ENCODE measurements at regions not wholly inside any gene's neighbourhood (a gene's known extent, or its start where the extent isn't known, plus 50 kb on each side); places are given as distances from the start of the nearest gene placed in this dataset.
"Not testable (repeated sequence)": the region's sequence is repeated elsewhere in the genome, so short reads cannot be mapped to it uniquely, and the experiment has no call there.

- no peak for DNase-seq (ENCODE audit: low read depth, low spot score)
- ChIA-PET CTCF (interaction anchor here (1.7 kb wide), 1 partner anchor 163 kb away, joined by 7 read pairs; no protein-coding TSS in a partner anchor), POLR2A (no interaction called here)
- no peak for TF ChIP-seq CTCF (IDR thresholded peaks at IDR 0.05; ENCODE audit: low read depth, low read length)
- H3K27me3 ChIP-seq (ENCODE audit: control insufficient read depth, insufficient read depth, low read length), result no peaks in the 10 kb centered on the region
- H3K9me3 ChIP-seq (ENCODE audit: control insufficient read depth, insufficient read depth, low read length), result no peaks in the 10 kb centered on the region
- no peak overlapping the region for H3K4me3 ChIP-seq (ENCODE audit: low read depth, low read length)
- H3K27ac ChIP-seq (ENCODE audit: low read depth, low read length), result no peak overlapping the region
These were observed 123.9 kb upstream of the PMCH start for GRCh38 chr12:102321305-102322082.

GRCh38 chr12:102317155-102317554, 119.5 kb upstream of the PMCH start:
- H3K9me3 ChIP-seq (ENCODE audit: control insufficient read depth, insufficient read depth, low read length), result no peaks in the 10 kb centered on the region; the same call in 1 of the 2 replicates
- TF ChIP-seq CTCF (IDR thresholded peaks at IDR 0.05; ENCODE audit: low read depth, low read length), result no peak
- ChIA-PET CTCF (no interaction called here), POLR2A (no interaction called here)
- no peak for DNase-seq (ENCODE audit: low read depth, low spot score)
- no peak overlapping the region for H3K27ac ChIP-seq (ENCODE audit: low read depth, low read length)
- H3K27me3 ChIP-seq (ENCODE audit: control insufficient read depth, insufficient read depth, low read length), result no peaks in the 10 kb centered on the region
- H3K4me3 ChIP-seq (ENCODE audit: low read depth, low read length), result no peak overlapping the region

- no peaks in the 10 kb centered on the region for H3K27me3 ChIP-seq (ENCODE audit: control insufficient read depth, insufficient read depth, low read length)
- H3K27ac ChIP-seq (ENCODE audit: low read depth, low read length), result no peak overlapping the region
- H3K4me3 ChIP-seq (ENCODE audit: low read depth, low read length), result no peak overlapping the region
- no peaks in the 10 kb centered on the region; the same call in 1 of the 2 replicates for H3K9me3 ChIP-seq (ENCODE audit: control insufficient read depth, insufficient read depth, low read length)
- no peak for DNase-seq (ENCODE audit: low read depth, low spot score)
- ChIA-PET POLR2A (no interaction called here), CTCF (no interaction called here)
- TF ChIP-seq CTCF (IDR thresholded peaks at IDR 0.05; ENCODE audit: low read depth, low read length), result no peak
These were observed 119.1 kb upstream of the PMCH start for GRCh38 chr12:102316723-102317122.

- ChIA-PET CTCF (interaction anchor here (1.1 to 1.4 kb wide), 2 partner anchors 11 to 170 kb away, joined by 3 to 5 read pairs; no protein-coding TSS in a partner anchor), POLR2A (no interaction called here)
- H3K27me3 ChIP-seq (ENCODE audit: control insufficient read depth, insufficient read depth, low read length), result no peaks in the 10 kb centered on the region
- no peak overlapping the region for H3K27ac ChIP-seq (ENCODE audit: low read depth, low read length)
- no peak for DNase-seq (ENCODE audit: low read depth, low spot score)
- no peak for TF ChIP-seq CTCF (IDR thresholded peaks at IDR 0.05; ENCODE audit: low read depth, low read length)
- no peaks in the 10 kb centered on the region; the same call in 1 of the 2 replicates for H3K9me3 ChIP-seq (ENCODE audit: control insufficient read depth, insufficient read depth, low read length)
- H3K4me3 ChIP-seq (ENCODE audit: low read depth, low read length), result no peak overlapping the region
These were observed 117.2 kb upstream of the PMCH start for GRCh38 chr12:102314821-102315220.

- DNase-seq (ENCODE audit: low read depth, low spot score); POLR2A ChIA-PET; H3K9me3 ChIP-seq (ENCODE audit: control insufficient read depth, insufficient read depth, low read length); H3K27ac ChIP-seq (ENCODE audit: low read depth, low read length); H3K27me3 ChIP-seq (ENCODE audit: control insufficient read depth, insufficient read depth, low read length); H3K4me3 ChIP-seq (ENCODE audit: low read depth, low read length): not testable (repeated sequence)
- CTCF ChIA-PET, result interaction anchor here (1.1 kb wide), 1 partner anchor 171 kb away, joined by 3 read pairs; no protein-coding TSS in a partner anchor
These were observed 115.7 kb upstream of the PMCH start for GRCh38 chr12:102313116-102313971.
